IPS-11a (cell line): ENCODE measurements at regions not wholly inside any gene's neighbourhood (a gene's known extent, or its start where the extent isn't known, plus 50 kb on each side); places are given as distances from the start of the nearest gene placed in this dataset.

Experiments used
- H3K4me3 ChIP-seq: one replicate; pipeline ENCODE4 v1.5.1; 2013; ENCODE audit warnings: low read depth, low read length, control low read depth

- H3K4me3 ChIP-seq = no peak overlapping the region
Observed at GRCh38 chr1:187234706-187235105, 406.0 kb downstream of the PLA2G4A start.

- no peak overlapping the region for H3K4me3 ChIP-seq
Observed at GRCh38 chr1:187236199-187236598, 407.4 kb downstream of the PLA2G4A start.

- H3K4me3 ChIP-seq = no peak overlapping the region
Observed at GRCh38 chr1:187236676-187237075, 407.9 kb downstream of the PLA2G4A start.

- no peak overlapping the region for H3K4me3 ChIP-seq
Observed at GRCh38 chr1:187237542-187237941, 408.8 kb downstream of the PLA2G4A start.

GRCh38 chr1:187241971-187242370, 413.2 kb downstream of the PLA2G4A start:
- H3K4me3 ChIP-seq = no peak overlapping the region

GRCh38 chr1:187244623-187245022, 415.9 kb downstream of the PLA2G4A start:
- no peak overlapping the region for H3K4me3 ChIP-seq

GRCh38 chr1:187245201-187245600, 416.5 kb downstream of the PLA2G4A start:
- H3K4me3 ChIP-seq = no peak overlapping the region

GRCh38 chr1:187249196-187249595, 420.4 kb downstream of the PLA2G4A start:
- no peak overlapping the region for H3K4me3 ChIP-seq

- H3K4me3 ChIP-seq = no peak overlapping the region
Observed at GRCh38 chr1:187252923-187253322, 424.2 kb downstream of the PLA2G4A start.

- H3K4me3 ChIP-seq = no peak overlapping the region
Observed at GRCh38 chr1:187257476-187257875, 428.7 kb downstream of the PLA2G4A start.

- no peak overlapping the region for H3K4me3 ChIP-seq
Observed at GRCh38 chr1:187261637-187262036, 432.9 kb downstream of the PLA2G4A start.

GRCh38 chr1:187262731-187263130, 434.0 kb downstream of the PLA2G4A start:
- H3K4me3 ChIP-seq = no peak overlapping the region

GRCh38 chr1:187264995-187265602, 436.4 kb downstream of the PLA2G4A start:
- no peak overlapping the region for H3K4me3 ChIP-seq

- no peak overlapping the region for H3K4me3 ChIP-seq
Observed at GRCh38 chr1:187266051-187266450, 437.3 kb downstream of the PLA2G4A start.

GRCh38 chr1:187267827-187268226, 439.1 kb downstream of the PLA2G4A start:
- H3K4me3 ChIP-seq = no peak overlapping the region

GRCh38 chr1:187270256-187270655, 441.5 kb downstream of the PLA2G4A start:
- H3K4me3 ChIP-seq = no peak overlapping the region

- H3K4me3 ChIP-seq = no peak overlapping the region
Observed at GRCh38 chr1:187275346-187275745, 446.6 kb downstream of the PLA2G4A start.

GRCh38 chr1:187275985-187276575, 447.3 kb downstream of the PLA2G4A start:
- no peak overlapping the region for H3K4me3 ChIP-seq

- H3K4me3 ChIP-seq = no peak overlapping the region
Observed at GRCh38 chr1:187276677-187277076, 447.9 kb downstream of the PLA2G4A start.

GRCh38 chr1:187280031-187280430, 451.3 kb downstream of the PLA2G4A start:
- no peak overlapping the region for H3K4me3 ChIP-seq

GRCh38 chr1:187281085-187281484, 452.3 kb downstream of the PLA2G4A start:
- H3K4me3 ChIP-seq = no peak overlapping the region

GRCh38 chr1:187283984-187284383, 455.2 kb downstream of the PLA2G4A start:
- H3K4me3 ChIP-seq = no peak overlapping the region
